ENCODE measurements at regions not wholly inside any gene's neighbourhood (a gene's known extent, or its start where the extent isn't known, plus 50 kb on each side); places are given as distances from the start of the nearest gene placed in this dataset.

GRCh38 chr5:61881821-61882487 is 424.1 kb upstream of the KIF2A start:
- H3K27ac ChIP-seq (ENCODE audit: low read depth, low read length), result no peak overlapping the region
- no peak overlapping the region for H3K4me3 ChIP-seq (ENCODE audit: low read depth, low read length)
- H3K27me3 ChIP-seq (ENCODE audit: control insufficient read depth, insufficient read depth, low read length), result no peaks in the 10 kb centered on the region
- no peaks in the 10 kb centered on the region for H3K9me3 ChIP-seq (ENCODE audit: control insufficient read depth, insufficient read depth, low read length)
- 0 out of 2 replicates have a peak, but pooled peaks cover 3% of the 10 kb centered on the region for H3K4me1 ChIP-seq (ENCODE audit: control insufficient read depth, insufficient read depth, low read length)
- no peak overlapping the region for H3K9ac ChIP-seq (ENCODE audit: low read depth, low read length)
- no peaks in the 10 kb centered on the region for H3K36me3 ChIP-seq (ENCODE audit: control insufficient read depth, insufficient read depth, low read length)

GRCh38 chr5:61882901-61883500 is 423.0 kb upstream of the KIF2A start:
- H3K27me3 ChIP-seq (ENCODE audit: control insufficient read depth, insufficient read depth, low read length), result no peaks in the 10 kb centered on the region
- no peak overlapping the region for H3K9ac ChIP-seq (ENCODE audit: low read depth, low read length)
- H3K9me3 ChIP-seq (ENCODE audit: control insufficient read depth, insufficient read depth, low read length), result no peaks in the 10 kb centered on the region
- no peaks in the 10 kb centered on the region for H3K36me3 ChIP-seq (ENCODE audit: control insufficient read depth, insufficient read depth, low read length)
- H3K27ac ChIP-seq (ENCODE audit: low read depth, low read length), result no peak overlapping the region
- no peak overlapping the region for H3K4me3 ChIP-seq (ENCODE audit: low read depth, low read length)
- 0 out of 2 replicates have a peak, but pooled peaks cover 3% of the 10 kb centered on the region for H3K4me1 ChIP-seq (ENCODE audit: control insufficient read depth, insufficient read depth, low read length)

- Histone ChIP-seq H3K4me1 (ENCODE audit: control insufficient read depth, insufficient read depth, low read length) (0 out of 2 replicates have a peak, but pooled peaks cover 3% of the 10 kb centered on the region), H3K27me3 (ENCODE audit: control insufficient read depth, insufficient read depth, low read length) (no peaks in the 10 kb centered on the region), H3K9ac (ENCODE audit: low read depth, low read length) (no peak overlapping the region), H3K4me3 (ENCODE audit: low read depth, low read length) (no peak overlapping the region), H3K27ac (ENCODE audit: low read depth, low read length) (no peak overlapping the region), H3K36me3 (ENCODE audit: control insufficient read depth, insufficient read depth, low read length) (no peaks in the 10 kb centered on the region), H3K9me3 (ENCODE audit: control insufficient read depth, insufficient read depth, low read length) (no peaks in the 10 kb centered on the region)
Observed at GRCh38 chr5:61884252-61884855, 421.7 kb upstream of the KIF2A start.

GRCh38 chr5:61886214-61886613 is 419.8 kb upstream of the KIF2A start:
- Histone ChIP-seq H3K27me3 (ENCODE audit: control insufficient read depth, insufficient read depth, low read length) (no peaks in the 10 kb centered on the region), H3K9ac (ENCODE audit: low read depth, low read length) (no peak overlapping the region), H3K4me3 (ENCODE audit: low read depth, low read length) (no peak overlapping the region), H3K36me3 (ENCODE audit: control insufficient read depth, insufficient read depth, low read length) (no peaks in the 10 kb centered on the region), H3K9me3 (ENCODE audit: control insufficient read depth, insufficient read depth, low read length) (no peaks in the 10 kb centered on the region), H3K4me1 (ENCODE audit: control insufficient read depth, insufficient read depth, low read length) (0 out of 2 replicates have a peak, but pooled peaks cover 3% of the 10 kb centered on the region), H3K27ac (ENCODE audit: low read depth, low read length) (no peak overlapping the region)

- Histone ChIP-seq H3K9ac (ENCODE audit: low read depth, low read length) (no peak overlapping the region), H3K4me1 (ENCODE audit: control insufficient read depth, insufficient read depth, low read length) (0 out of 2 replicates have a peak, but pooled peaks cover 3% of the 10 kb centered on the region), H3K9me3 (ENCODE audit: control insufficient read depth, insufficient read depth, low read length) (no peaks in the 10 kb centered on the region), H3K36me3 (ENCODE audit: control insufficient read depth, insufficient read depth, low read length) (no peaks in the 10 kb centered on the region), H3K27ac (ENCODE audit: low read depth, low read length) (no peak overlapping the region), H3K27me3 (ENCODE audit: control insufficient read depth, insufficient read depth, low read length) (no peaks in the 10 kb centered on the region), H3K4me3 (ENCODE audit: low read depth, low read length) (no peak overlapping the region)
Observed at GRCh38 chr5:61887271-61887670, 418.7 kb upstream of the KIF2A start.

- no peak overlapping the region for H3K27ac ChIP-seq (ENCODE audit: low read depth, low read length)
- H3K27me3 ChIP-seq (ENCODE audit: control insufficient read depth, insufficient read depth, low read length), result no peaks in the 10 kb centered on the region
- no peaks in the 10 kb centered on the region for H3K4me1 ChIP-seq (ENCODE audit: control insufficient read depth, insufficient read depth, low read length)
Observed at GRCh38 chr5:61894046-61894445, 412.0 kb upstream of the KIF2A start.

GRCh38 chr5:61896811-61897210 is 409.2 kb upstream of the KIF2A start:
- no peaks in the 10 kb centered on the region for H3K36me3 ChIP-seq (ENCODE audit: control insufficient read depth, insufficient read depth, low read length)
- H3K9me3 ChIP-seq (ENCODE audit: control insufficient read depth, insufficient read depth, low read length), result peaks cover 8% of the 10 kb centered on the region
- no peaks in the 10 kb centered on the region for H3K4me1 ChIP-seq (ENCODE audit: control insufficient read depth, insufficient read depth, low read length)
- H3K27ac ChIP-seq (ENCODE audit: low read depth, low read length), result no peak overlapping the region
- H3K27me3 ChIP-seq (ENCODE audit: control insufficient read depth, insufficient read depth, low read length), result no peaks in the 10 kb centered on the region
- H3K9ac ChIP-seq (ENCODE audit: low read depth, low read length), result no peak overlapping the region
- H3K4me3 ChIP-seq (ENCODE audit: low read depth, low read length), result no peak overlapping the region

More at GRCh38 chr5:61894046-61894445, 412.0 kb upstream of the KIF2A start:
- Histone ChIP-seq H3K36me3 (ENCODE audit: control insufficient read depth, insufficient read depth, low read length) (no peaks in the 10 kb centered on the region), H3K9ac (ENCODE audit: low read depth, low read length) (no peak overlapping the region), H3K4me3 (ENCODE audit: low read depth, low read length) (no peak overlapping the region), H3K9me3 (ENCODE audit: control insufficient read depth, insufficient read depth, low read length) (peaks cover 8% of the 10 kb centered on the region)

GRCh38 chr5:61897251-61897650 is 408.8 kb upstream of the KIF2A start:
- Histone ChIP-seq H3K27me3 (ENCODE audit: control insufficient read depth, insufficient read depth, low read length) (no peaks in the 10 kb centered on the region), H3K4me3 (ENCODE audit: low read depth, low read length) (no peak overlapping the region), H3K4me1 (ENCODE audit: control insufficient read depth, insufficient read depth, low read length) (no peaks in the 10 kb centered on the region), H3K9me3 (ENCODE audit: control insufficient read depth, insufficient read depth, low read length) (peaks cover 8% of the 10 kb centered on the region), H3K27ac (ENCODE audit: low read depth, low read length) (no peak overlapping the region), H3K9ac (ENCODE audit: low read depth, low read length) (no peak overlapping the region), H3K36me3 (ENCODE audit: control insufficient read depth, insufficient read depth, low read length) (no peaks in the 10 kb centered on the region)

GRCh38 chr5:61901997-61902396 is 404.0 kb upstream of the KIF2A start:
- Histone ChIP-seq H3K9ac (ENCODE audit: low read depth, low read length) (no peak overlapping the region), H3K4me1 (ENCODE audit: control insufficient read depth, insufficient read depth, low read length) (no peaks in the 10 kb centered on the region), H3K27me3 (ENCODE audit: control insufficient read depth, insufficient read depth, low read length) (no peaks in the 10 kb centered on the region), H3K9me3 (ENCODE audit: control insufficient read depth, insufficient read depth, low read length) (no peaks in the 10 kb centered on the region), H3K36me3 (ENCODE audit: control insufficient read depth, insufficient read depth, low read length) (no peaks in the 10 kb centered on the region), H3K27ac (ENCODE audit: low read depth, low read length) (no peak overlapping the region), H3K4me3 (ENCODE audit: low read depth, low read length) (no peak overlapping the region)

- no peaks in the 10 kb centered on the region for H3K9me3 ChIP-seq (ENCODE audit: control insufficient read depth, insufficient read depth, low read length)
- no peak overlapping the region for H3K27ac ChIP-seq (ENCODE audit: low read depth, low read length)
- H3K27me3 ChIP-seq (ENCODE audit: control insufficient read depth, insufficient read depth, low read length), result no peaks in the 10 kb centered on the region
- no peaks in the 10 kb centered on the region for H3K4me1 ChIP-seq (ENCODE audit: control insufficient read depth, insufficient read depth, low read length)
- H3K36me3 ChIP-seq (ENCODE audit: control insufficient read depth, insufficient read depth, low read length), result no peaks in the 10 kb centered on the region
- H3K9ac ChIP-seq (ENCODE audit: low read depth, low read length), result no peak overlapping the region
- H3K4me3 ChIP-seq (ENCODE audit: low read depth, low read length), result no peak overlapping the region
Observed at GRCh38 chr5:61904730-61905129, 401.3 kb upstream of the KIF2A start.

GRCh38 chr5:61905613-61906012 is 400.4 kb upstream of the KIF2A start:
- H3K9me3 ChIP-seq (ENCODE audit: control insufficient read depth, insufficient read depth, low read length), result no peaks in the 10 kb centered on the region
- no peak overlapping the region for H3K4me3 ChIP-seq (ENCODE audit: low read depth, low read length)
- H3K27me3 ChIP-seq (ENCODE audit: control insufficient read depth, insufficient read depth, low read length), result no peaks in the 10 kb centered on the region
- no peaks in the 10 kb centered on the region for H3K4me1 ChIP-seq (ENCODE audit: control insufficient read depth, insufficient read depth, low read length)
- H3K9ac ChIP-seq (ENCODE audit: low read depth, low read length), result no peak overlapping the region
- H3K27ac ChIP-seq (ENCODE audit: low read depth, low read length), result no peak overlapping the region
- no peaks in the 10 kb centered on the region for H3K36me3 ChIP-seq (ENCODE audit: control insufficient read depth, insufficient read depth, low read length)
